Activated CD8-positive, alpha-beta T cell treated with anti-CD3 and anti-CD28 coated beads for 36 hours (primary cell): ENCODE measurements at regions not wholly inside any gene's neighbourhood (a gene's known extent, or its start where the extent isn't known, plus 50 kb on each side); places are given as distances from the start of the nearest gene placed in this dataset.

Source experiments
- ATAC-seq: fragments of 200-7000 bp; cut with Tn5 transposase; one replicate; pipeline ENCODE4 v1.10.0; 2021; ENCODE audit warnings: mild to moderate bottlenecking, moderate library complexity
- CTCF ChIA-PET: fragments of 350-600 bp; sonication (Branson Sonifier 250); formaldehyde crosslinking; loops from one replicate; lab custom pipeline; 2021; ENCODE audit warnings: antibody characterized with exemption; lab: Charles Lee
- POLR2A ChIA-PET: fragments of 350-600 bp; sonication (Branson Sonifier 250); formaldehyde crosslinking; loops from one replicate; lab custom pipeline; 2021; ENCODE audit warnings: antibody characterized with exemption; lab: Charles Lee
- DNase-seq: peaks from one replicate; pipeline ENCODE4 v3.0.0-alpha.2; 2020
- H3K27ac Mint-ChIP-seq: one replicate; pipeline ENCODE4 v1.8.0; 2021; ENCODE audit warnings: mild to moderate bottlenecking, mixed read lengths
- H3K27me3 Mint-ChIP-seq: one replicate; pipeline ENCODE4 v1.8.0; 2021; ENCODE audit warnings: mixed read lengths
- H3K36me3 Mint-ChIP-seq: one replicate; pipeline ENCODE4 v1.8.0; 2021; ENCODE audit warnings: low read depth, mixed read lengths
- H3K4me1 Mint-ChIP-seq: one replicate; pipeline ENCODE4 v1.8.0; 2021; ENCODE audit warnings: low read depth, mixed read lengths
- H3K4me3 Mint-ChIP-seq: one replicate; pipeline ENCODE4 v1.8.0; 2021; ENCODE audit warnings: mild to moderate bottlenecking, moderate library complexity, mixed read lengths
- H3K9me3 Mint-ChIP-seq: one replicate; pipeline ENCODE4 v1.8.0; 2021; ENCODE audit warnings: mixed read lengths
- intact Hi-C: fragments of 100-400 bp; cut with micrococcal nuclease; formaldehyde crosslinking; loops from one replicate; pipeline ENCODE4 v1.10.0; 2022
- TF ChIP-seq, protein P1 (sequence below): fragments of 200-600 bp; IDR thresholded peaks from one replicate; pipeline ENCODE4 v1.8.0; 2022; ENCODE audit warnings: antibody characterized with exemption, mild to moderate bottlenecking

DNA sequence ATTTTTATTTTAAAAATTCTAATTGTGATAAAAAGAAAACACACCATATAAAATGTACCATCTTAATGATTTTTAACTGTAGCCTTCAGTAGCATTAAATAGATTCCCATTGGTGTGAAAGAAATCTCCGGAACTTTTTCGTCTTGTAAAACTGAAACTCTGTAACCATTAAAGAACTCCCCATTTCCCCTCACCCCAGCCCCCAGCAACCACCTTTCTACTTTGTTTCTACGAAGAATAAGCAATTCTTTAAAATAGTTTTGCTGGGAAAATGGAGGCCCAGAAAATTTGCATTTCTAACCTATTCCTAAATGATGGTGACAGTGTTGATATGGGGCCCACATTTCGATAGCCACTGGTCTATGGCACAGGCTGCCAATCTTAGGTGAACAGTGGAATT, 305.4 kb upstream of the PFKP start:
- TF ChIP-seq, protein P1, sequence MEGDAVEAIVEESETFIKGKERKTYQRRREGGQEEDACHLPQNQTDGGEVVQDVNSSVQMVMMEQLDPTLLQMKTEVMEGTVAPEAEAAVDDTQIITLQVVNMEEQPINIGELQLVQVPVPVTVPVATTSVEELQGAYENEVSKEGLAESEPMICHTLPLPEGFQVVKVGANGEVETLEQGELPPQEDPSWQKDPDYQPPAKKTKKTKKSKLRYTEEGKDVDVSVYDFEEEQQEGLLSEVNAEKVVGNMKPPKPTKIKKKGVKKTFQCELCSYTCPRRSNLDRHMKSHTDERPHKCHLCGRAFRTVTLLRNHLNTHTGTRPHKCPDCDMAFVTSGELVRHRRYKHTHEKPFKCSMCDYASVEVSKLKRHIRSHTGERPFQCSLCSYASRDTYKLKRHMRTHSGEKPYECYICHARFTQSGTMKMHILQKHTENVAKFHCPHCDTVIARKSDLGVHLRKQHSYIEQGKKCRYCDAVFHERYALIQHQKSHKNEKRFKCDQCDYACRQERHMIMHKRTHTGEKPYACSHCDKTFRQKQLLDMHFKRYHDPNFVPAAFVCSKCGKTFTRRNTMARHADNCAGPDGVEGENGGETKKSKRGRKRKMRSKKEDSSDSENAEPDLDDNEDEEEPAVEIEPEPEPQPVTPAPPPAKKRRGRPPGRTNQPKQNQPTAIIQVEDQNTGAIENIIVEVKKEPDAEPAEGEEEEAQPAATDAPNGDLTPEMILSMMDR, result no peak
- Mint-ChIP-seq H3K27ac (no peak overlapping the region), H3K4me3 (no peak overlapping the region), H3K4me1 (no peaks in the 10 kb centered on the region), H3K36me3 (no peaks in the 10 kb centered on the region), H3K9me3 (peaks cover 7% of the 10 kb centered on the region), H3K27me3 (peaks cover 14% of the 10 kb centered on the region)
- intact Hi-C loops, result no loop called here
- DNase-seq (no peak), ATAC-seq (no peak)
- CTCF ChIA-PET, result no interaction called here
- POLR2A ChIA-PET, result no interaction called here

DNA sequence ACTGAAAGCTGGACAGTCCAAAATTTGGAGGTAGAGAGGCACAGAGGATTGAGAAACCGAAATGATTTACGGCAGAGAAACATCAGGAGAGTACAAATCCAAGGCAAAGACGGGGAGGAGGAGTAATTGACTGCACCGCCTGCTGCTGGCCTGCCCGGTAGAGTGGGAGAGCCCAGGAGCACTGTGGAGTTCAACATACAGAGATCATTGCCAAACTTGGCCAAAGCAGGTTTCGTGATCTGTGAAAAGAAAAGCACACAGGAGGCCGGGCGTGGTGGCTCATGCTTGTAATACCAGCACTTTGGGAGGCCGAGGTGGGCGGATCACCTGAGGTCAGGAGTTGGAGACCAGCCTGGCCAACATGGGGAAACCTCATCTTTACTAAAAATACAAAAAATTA, 306.0 kb upstream of the PFKP start:
- peaks cover 7% of the 10 kb centered on the region for H3K9me3 Mint-ChIP-seq
- DNase-seq (no peak), ATAC-seq (no peak)
- CTCF ChIA-PET, result no interaction called here
- intact Hi-C loops, result no loop called here
- no peak overlapping the region for H3K27ac Mint-ChIP-seq
- POLR2A ChIA-PET, result no interaction called here
- H3K4me1 Mint-ChIP-seq, result no peaks in the 10 kb centered on the region
- no peak overlapping the region for H3K4me3 Mint-ChIP-seq
- H3K36me3 Mint-ChIP-seq, result no peaks in the 10 kb centered on the region
- peaks cover 13% of the 10 kb centered on the region for H3K27me3 Mint-ChIP-seq
- TF ChIP-seq, protein P1, result no peak

DNA sequence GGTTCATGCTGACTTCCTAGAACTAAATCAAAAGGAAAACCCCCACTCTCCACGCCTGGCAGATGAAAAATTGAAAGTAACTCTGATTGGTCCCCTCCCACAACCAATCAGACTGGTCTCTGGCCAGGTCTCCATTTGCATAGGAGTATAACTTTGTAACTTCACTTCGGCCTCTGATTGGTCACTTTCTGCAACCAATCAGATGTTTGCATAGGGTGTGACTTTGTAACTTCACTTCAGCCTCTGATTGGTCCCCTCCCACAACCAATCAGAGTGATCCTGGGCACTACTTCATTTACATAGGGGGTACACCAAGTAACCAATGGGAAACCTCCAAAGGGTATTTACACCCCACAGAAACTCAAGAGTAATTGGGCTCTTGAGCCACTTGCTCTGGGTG, 306.6 kb upstream of the PFKP start:
- Mint-ChIP-seq H3K4me1 (no peaks in the 10 kb centered on the region), H3K9me3 (peaks cover 7% of the 10 kb centered on the region), H3K27ac (no peak overlapping the region), H3K36me3 (no peaks in the 10 kb centered on the region), H3K4me3 (no peak overlapping the region), H3K27me3 (peaks cover 13% of the 10 kb centered on the region)
- ChIA-PET POLR2A (no interaction called here), CTCF (no interaction called here)
- no peak for DNase-seq
- TF ChIP-seq, protein P1, result no peak
- ATAC-seq, result no peak
- intact Hi-C loops, result no loop called here

DNA sequence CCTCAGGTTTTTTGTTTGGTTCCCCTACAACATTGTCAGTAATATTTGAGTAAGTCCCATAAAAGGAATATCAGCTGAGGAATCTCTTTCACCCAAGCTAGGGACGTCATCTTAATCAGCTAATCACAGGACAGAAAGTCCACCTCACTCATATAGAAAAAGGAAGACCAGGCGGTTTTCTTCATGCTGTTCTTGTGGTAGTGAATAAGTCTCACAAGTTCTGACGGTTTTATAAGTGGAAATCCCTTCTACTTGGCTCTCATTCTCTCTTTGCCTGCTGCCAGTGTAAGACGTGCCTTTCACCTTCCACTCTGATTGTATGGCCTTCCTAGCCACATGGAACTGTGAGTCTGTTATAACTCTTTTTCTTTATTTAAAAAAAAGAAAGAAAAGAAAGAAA, 308.1 kb upstream of the PFKP start:
- Mint-ChIP-seq H3K36me3 (no peaks in the 10 kb centered on the region), H3K4me3 (no peak overlapping the region), H3K27ac (no peak overlapping the region), H3K4me1 (no peaks in the 10 kb centered on the region), H3K27me3 (peaks cover 13% of the 10 kb centered on the region), H3K9me3 (peaks cover 9% of the 10 kb centered on the region)
- TF ChIP-seq, protein P1, result no peak
- ATAC-seq (no peak), DNase-seq (no peak)
- ChIA-PET POLR2A (no interaction called here), CTCF (no interaction called here)
- intact Hi-C loops, result no loop called here

DNA sequence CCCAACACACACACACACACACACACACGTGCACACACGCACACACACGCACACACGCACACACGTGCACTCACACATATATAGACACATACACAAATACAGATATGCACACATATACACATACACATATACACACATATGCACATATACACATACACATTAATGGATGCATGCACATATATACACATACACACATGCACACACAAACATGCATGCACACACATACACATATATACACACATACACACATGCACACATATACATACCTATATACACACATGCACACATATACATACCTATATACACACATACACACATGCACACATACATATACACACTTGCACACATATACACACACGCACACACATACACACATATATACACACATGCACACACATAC, 312.4 kb upstream of the PFKP start:
- no peaks in the 10 kb centered on the region for H3K4me1 Mint-ChIP-seq
- DNase-seq (no peak), ATAC-seq (no peak)
- no peak overlapping the region for H3K27ac Mint-ChIP-seq
- CTCF ChIA-PET, result no interaction called here
- peaks cover 6% of the 10 kb centered on the region for H3K27me3 Mint-ChIP-seq
- no peaks in the 10 kb centered on the region for H3K36me3 Mint-ChIP-seq
- TF ChIP-seq, protein P1, result no peak
- POLR2A ChIA-PET, result no interaction called here
- H3K4me3 Mint-ChIP-seq, result no peak overlapping the region
- peaks cover 5% of the 10 kb centered on the region for H3K9me3 Mint-ChIP-seq
- intact Hi-C loops, result no loop called here
